GM19452 (cell line): ENCODE measurements at regions not wholly inside any gene's neighbourhood (a gene's known extent, or its start where the extent isn't known, plus 50 kb on each side); places are given as distances from the start of the nearest gene placed in this dataset.

Experiments used
- ATAC-seq: cut with Tn5 transposase; IDR thresholded peaks from one replicate; pipeline ENCODE4 v1.9.1; 2021; ENCODE audit not compliant: unreplicated experiment

GRCh38 chr15:52923626-52924025 lies 133.5 kb upstream of the ONECUT1 start:
- no peak for ATAC-seq

- ATAC-seq, result no peak
Measured at GRCh38 chr15:52922871-52923270, 132.7 kb upstream of the ONECUT1 start.

- no peak for ATAC-seq
Measured at GRCh38 chr15:52912172-52912571, 122.0 kb upstream of the ONECUT1 start.

- no peak for ATAC-seq
Measured at GRCh38 chr15:52893338-52893737, 103.2 kb upstream of the ONECUT1 start.

GRCh38 chr15:52879904-52880303 lies 89.8 kb upstream of the ONECUT1 start:
- no peak for ATAC-seq

- no peak for ATAC-seq
Measured at GRCh38 chr15:52879145-52879544, 89.0 kb upstream of the ONECUT1 start.

GRCh38 chr15:52876991-52877663 lies 87.0 kb upstream of the ONECUT1 start:
- no peak for ATAC-seq

- no peak for ATAC-seq
Measured at GRCh38 chr15:52872036-52872818, 82.1 kb upstream of the ONECUT1 start.

GRCh38 chr15:52870015-52870414 lies 79.9 kb upstream of the ONECUT1 start:
- ATAC-seq, result no peak

- ATAC-seq, result no peak
Measured at GRCh38 chr15:52866698-52867097, 76.6 kb upstream of the ONECUT1 start.

- no peak for ATAC-seq
Measured at GRCh38 chr15:52862677-52863076, 72.5 kb upstream of the ONECUT1 start.

GRCh38 chr15:52858782-52859176 lies 68.6 kb upstream of the ONECUT1 start:
- ATAC-seq, result no peak

GRCh38 chr15:52857937-52858781 lies 68.0 kb upstream of the ONECUT1 start:
- ATAC-seq, result no peak

GRCh38 chr15:52857471-52857870 lies 67.3 kb upstream of the ONECUT1 start:
- no peak for ATAC-seq

- ATAC-seq, result no peak
Measured at GRCh38 chr15:52856286-52856685, 66.2 kb upstream of the ONECUT1 start.

GRCh38 chr15:52855157-52855556 lies 65.0 kb upstream of the ONECUT1 start:
- ATAC-seq, result no peak

- ATAC-seq, result no peak
Measured at GRCh38 chr15:52844823-52845222, 54.7 kb upstream of the ONECUT1 start.
